ENCODE measurements at regions not wholly inside any gene's neighbourhood (a gene's known extent, or its start where the extent isn't known, plus 50 kb on each side); places are given as distances from the start of the nearest gene placed in this dataset.

GRCh38 chr5:158068964-158069363 lies 210.0 kb upstream of the CLINT1 start:
- peaks cover 8% of the 10 kb centered on the region for H3K4me1 ChIP-seq (ENCODE audit: control insufficient read depth, insufficient read depth, low read length, poor library complexity, severe bottlenecking)
- no peak overlapping the region for H3K4me3 ChIP-seq (ENCODE audit: extremely low read depth, insufficient read depth, low read length, poor library complexity, severe bottlenecking)
- no peaks in the 10 kb centered on the region for H3K9me3 ChIP-seq (ENCODE audit: control insufficient read depth, low read length)
- H3K27ac ChIP-seq (ENCODE audit: low read depth, low read length, severe bottlenecking): no peak overlapping the region
- no peaks in the 10 kb centered on the region for H3K36me3 ChIP-seq (ENCODE audit: control insufficient read depth, insufficient read depth, low read length)
- 100% methylated on average over 2 of the region's 4 CpGs; no CpG with 5 or more reads in 1 of the 2 experiments for WGBS, 2 experiments (ENCODE audit: insufficient coverage in 2 of 2)

DNA sequence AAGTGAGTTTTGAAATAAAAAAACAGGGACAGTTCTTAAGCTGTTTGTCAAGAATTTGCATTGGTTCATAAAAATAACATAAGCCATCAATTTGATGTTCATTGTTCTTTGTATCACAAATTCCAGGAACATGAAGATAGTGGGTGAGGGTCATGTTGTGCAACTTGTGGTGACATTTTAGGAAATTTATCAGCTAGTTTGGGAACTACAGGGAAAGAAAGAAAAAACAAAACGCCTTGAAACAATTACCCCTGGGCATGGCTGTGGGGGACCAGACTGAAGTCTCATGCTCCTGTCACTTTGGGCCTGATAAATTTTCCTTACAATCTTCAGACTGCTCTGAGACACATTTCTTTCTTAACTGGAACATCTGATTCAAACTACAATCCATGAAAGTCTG lies 207.1 kb upstream of the CLINT1 start:
- WGBS, 2 experiments (ENCODE audit: insufficient coverage in 2 of 2): 0 to 50% methylated on average over 1 of the region's 1 CpG
- Histone ChIP-seq H3K4me3 (ENCODE audit: extremely low read depth, insufficient read depth, low read length, poor library complexity, severe bottlenecking) (no peak overlapping the region), H3K9me3 (ENCODE audit: control insufficient read depth, low read length) (no peaks in the 10 kb centered on the region), H3K27ac (ENCODE audit: low read depth, low read length, severe bottlenecking) (no peak overlapping the region), H3K4me1 (ENCODE audit: control insufficient read depth, insufficient read depth, low read length, poor library complexity, severe bottlenecking) (peaks cover 8% of the 10 kb centered on the region), H3K36me3 (ENCODE audit: control insufficient read depth, insufficient read depth, low read length) (no peaks in the 10 kb centered on the region)

DNA sequence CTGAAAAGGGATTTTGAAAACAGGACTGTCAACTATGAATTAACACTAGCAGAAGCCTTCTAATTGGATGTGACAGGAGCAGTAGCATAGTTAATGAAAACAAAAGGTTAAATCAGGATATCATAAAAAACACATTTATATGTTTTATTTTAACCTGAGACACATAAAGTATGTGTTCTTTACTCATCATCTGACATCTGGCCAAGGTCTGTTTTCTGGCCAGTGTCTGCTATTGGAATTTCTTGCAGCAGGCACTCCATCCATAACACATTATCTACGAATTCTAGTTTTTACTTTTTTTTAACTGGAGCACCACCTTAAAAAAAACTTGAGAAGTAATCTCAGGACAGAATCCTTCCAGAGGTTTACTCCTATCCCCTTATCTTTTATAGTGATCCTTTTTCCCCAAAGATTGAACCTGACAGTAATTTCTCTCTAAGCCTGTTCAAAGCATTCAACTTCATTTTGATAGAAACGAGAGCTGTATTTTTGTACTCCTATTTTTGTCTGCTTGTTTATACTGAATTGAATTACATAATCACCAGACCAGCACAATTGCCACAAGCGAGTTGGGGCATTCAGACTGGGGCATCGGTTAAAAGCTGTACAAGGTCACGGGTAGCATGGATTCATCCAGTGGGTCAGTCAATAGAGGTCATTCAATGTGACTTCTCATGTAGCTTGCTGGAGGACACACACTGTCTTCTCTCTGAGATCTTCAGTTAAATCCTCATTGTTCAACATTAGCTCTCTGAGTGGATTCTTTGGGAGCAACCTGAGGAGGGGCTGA lies 205.6 kb upstream of the CLINT1 start:
- Histone ChIP-seq H3K4me1 (ENCODE audit: control insufficient read depth, insufficient read depth, low read length, poor library complexity, severe bottlenecking) (peaks cover 8% of the 10 kb centered on the region), H3K27ac (ENCODE audit: low read depth, low read length, severe bottlenecking) (no peak overlapping the region), H3K9me3 (ENCODE audit: control insufficient read depth, low read length) (no peaks in the 10 kb centered on the region), H3K4me3 (ENCODE audit: extremely low read depth, insufficient read depth, low read length, poor library complexity, severe bottlenecking) (no peak overlapping the region), H3K36me3 (ENCODE audit: control insufficient read depth, insufficient read depth, low read length) (no peaks in the 10 kb centered on the region)
- 57 to 86% methylated on average over 4 of the region's 5 CpGs for WGBS, 2 experiments (ENCODE audit: insufficient coverage in 2 of 2)

DNA sequence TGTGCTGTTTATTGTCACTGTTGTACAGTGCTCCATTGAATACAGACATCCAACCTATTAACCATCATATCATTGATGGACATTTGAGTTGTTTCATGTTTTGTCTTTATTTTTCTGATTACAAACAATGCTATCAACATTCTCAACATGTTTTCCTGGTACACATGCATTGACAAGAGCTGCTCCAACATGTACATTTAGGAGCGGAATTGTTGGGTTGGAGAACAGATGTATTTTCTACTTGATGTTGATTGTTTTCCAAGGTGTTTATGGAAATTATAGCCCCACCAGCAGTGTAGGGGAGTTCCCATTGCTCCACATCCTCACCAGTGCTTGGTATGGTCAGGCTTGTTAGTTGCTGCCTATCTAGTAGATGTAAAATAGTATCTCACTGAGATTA lies 204.1 kb upstream of the CLINT1 start:
- H3K9me3 ChIP-seq (ENCODE audit: control insufficient read depth, low read length): no peaks in the 10 kb centered on the region
- WGBS, 2 experiments (ENCODE audit: insufficient coverage in 2 of 2): no CpG with 5 or more reads among the region's 1 CpG
- no peaks in the 10 kb centered on the region for H3K36me3 ChIP-seq (ENCODE audit: control insufficient read depth, insufficient read depth, low read length)
- no peak overlapping the region for H3K27ac ChIP-seq (ENCODE audit: low read depth, low read length, severe bottlenecking)
- no peaks in the 10 kb centered on the region for H3K4me1 ChIP-seq (ENCODE audit: control insufficient read depth, insufficient read depth, low read length, poor library complexity, severe bottlenecking)
- H3K4me3 ChIP-seq (ENCODE audit: extremely low read depth, insufficient read depth, low read length, poor library complexity, severe bottlenecking): no peak overlapping the region

DNA sequence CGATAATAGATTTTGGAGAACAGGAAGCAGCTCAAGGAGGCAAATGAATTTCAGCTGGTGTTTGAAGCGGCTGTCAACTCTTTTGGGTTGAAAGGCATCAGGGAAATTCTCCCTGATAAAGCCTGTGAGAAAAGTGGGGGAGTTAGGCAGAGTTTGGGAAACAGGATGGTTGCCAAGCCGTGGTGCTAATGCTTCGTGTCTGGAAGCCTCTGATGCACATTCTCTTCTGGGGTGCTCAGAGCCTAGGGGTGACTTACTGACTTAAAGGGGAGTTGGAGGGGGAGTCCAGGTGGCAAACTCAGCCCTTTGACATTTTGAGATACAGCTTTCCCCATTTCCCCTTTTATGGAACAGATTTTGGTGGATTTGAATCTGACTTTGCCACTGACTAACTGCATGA lies 202.5 kb upstream of the CLINT1 start:
- Histone ChIP-seq H3K4me1 (ENCODE audit: control insufficient read depth, insufficient read depth, low read length, poor library complexity, severe bottlenecking) (no peaks in the 10 kb centered on the region), H3K9me3 (ENCODE audit: control insufficient read depth, low read length) (no peaks in the 10 kb centered on the region), H3K27ac (ENCODE audit: low read depth, low read length, severe bottlenecking) (no peak overlapping the region), H3K4me3 (ENCODE audit: extremely low read depth, insufficient read depth, low read length, poor library complexity, severe bottlenecking) (no peak overlapping the region), H3K36me3 (ENCODE audit: control insufficient read depth, insufficient read depth, low read length) (no peaks in the 10 kb centered on the region)
- 90 to 92% methylated on average over 2 to 4 of the region's 4 CpGs for WGBS, 2 experiments (ENCODE audit: insufficient coverage in 2 of 2)

GRCh38 chr5:158060212-158060611 lies 201.3 kb upstream of the CLINT1 start:
- no peak overlapping the region for H3K27ac ChIP-seq (ENCODE audit: low read depth, low read length, severe bottlenecking)
- WGBS, 2 experiments (ENCODE audit: insufficient coverage in 2 of 2): 91% methylated on average over 1 of the region's 2 CpGs; no CpG with 5 or more reads in 1 of the 2 experiments

GRCh38 chr5:158058208-158059120 lies 199.5 kb upstream of the CLINT1 start:
- H3K36me3 ChIP-seq (ENCODE audit: control insufficient read depth, insufficient read depth, low read length): no peaks in the 10 kb centered on the region
- H3K4me1 ChIP-seq (ENCODE audit: control insufficient read depth, insufficient read depth, low read length, poor library complexity, severe bottlenecking): no peaks in the 10 kb centered on the region
- no peak overlapping the region for H3K4me3 ChIP-seq (ENCODE audit: extremely low read depth, insufficient read depth, low read length, poor library complexity, severe bottlenecking)
- WGBS, 2 experiments (ENCODE audit: insufficient coverage in 2 of 2): 77 to 85% methylated on average over 4 to 6 of the region's 6 CpGs
- H3K9me3 ChIP-seq (ENCODE audit: control insufficient read depth, low read length): no peaks in the 10 kb centered on the region
- no peak overlapping the region for H3K27ac ChIP-seq (ENCODE audit: low read depth, low read length, severe bottlenecking)

More at GRCh38 chr5:158060212-158060611, 201.3 kb upstream of the CLINT1 start:
- no peak overlapping the region for H3K4me3 ChIP-seq (ENCODE audit: extremely low read depth, insufficient read depth, low read length, poor library complexity, severe bottlenecking)
- no peaks in the 10 kb centered on the region for H3K4me1 ChIP-seq (ENCODE audit: control insufficient read depth, insufficient read depth, low read length, poor library complexity, severe bottlenecking)
- no peaks in the 10 kb centered on the region for H3K36me3 ChIP-seq (ENCODE audit: control insufficient read depth, insufficient read depth, low read length)
- no peaks in the 10 kb centered on the region for H3K9me3 ChIP-seq (ENCODE audit: control insufficient read depth, low read length)

- Histone ChIP-seq H3K4me1 (ENCODE audit: control insufficient read depth, insufficient read depth, low read length, poor library complexity, severe bottlenecking) (no peaks in the 10 kb centered on the region), H3K36me3 (ENCODE audit: control insufficient read depth, insufficient read depth, low read length) (no peaks in the 10 kb centered on the region), H3K4me3 (ENCODE audit: extremely low read depth, insufficient read depth, low read length, poor library complexity, severe bottlenecking) (no peak overlapping the region), H3K9me3 (ENCODE audit: control insufficient read depth, low read length) (no peaks in the 10 kb centered on the region), H3K27ac (ENCODE audit: low read depth, low read length, severe bottlenecking) (no peak overlapping the region)
- WGBS, 2 experiments (ENCODE audit: insufficient coverage in 2 of 2): 83 to 95% methylated on average over 2 of the region's 5 CpGs
These were observed 197.3 kb upstream of the CLINT1 start for GRCh38 chr5:158056130-158056825.

- Histone ChIP-seq H3K36me3 (ENCODE audit: control insufficient read depth, insufficient read depth, low read length) (no peaks in the 10 kb centered on the region), H3K9me3 (ENCODE audit: control insufficient read depth, low read length) (no peaks in the 10 kb centered on the region), H3K27ac (ENCODE audit: low read depth, low read length, severe bottlenecking) (no peak overlapping the region), H3K4me1 (ENCODE audit: control insufficient read depth, insufficient read depth, low read length, poor library complexity, severe bottlenecking) (peaks cover 5% of the 10 kb centered on the region), H3K4me3 (ENCODE audit: extremely low read depth, insufficient read depth, low read length, poor library complexity, severe bottlenecking) (no peak overlapping the region)
- 74 to 83% methylated on average over 1 to 3 of the region's 4 CpGs for WGBS, 2 experiments (ENCODE audit: insufficient coverage in 2 of 2)
These were observed 196.2 kb upstream of the CLINT1 start for GRCh38 chr5:158055111-158055501.

GRCh38 chr5:158054223-158055110 lies 195.5 kb upstream of the CLINT1 start:
- H3K4me3 ChIP-seq (ENCODE audit: extremely low read depth, insufficient read depth, low read length, poor library complexity, severe bottlenecking): no peak overlapping the region
- WGBS, 2 experiments (ENCODE audit: insufficient coverage in 2 of 2): 81 to 92% methylated on average over 5 of the region's 9 CpGs
- H3K36me3 ChIP-seq (ENCODE audit: control insufficient read depth, insufficient read depth, low read length): no peaks in the 10 kb centered on the region
- peak overlapping the region; percentile 5 for H3K27ac ChIP-seq (ENCODE audit: low read depth, low read length, severe bottlenecking)
- H3K4me1 ChIP-seq (ENCODE audit: control insufficient read depth, insufficient read depth, low read length, poor library complexity, severe bottlenecking): peaks cover 5% of the 10 kb centered on the region
- no peaks in the 10 kb centered on the region for H3K9me3 ChIP-seq (ENCODE audit: control insufficient read depth, low read length)

Measured in mesodermal cell (in vitro differentiated cells).